ENCODE measurements at regions not wholly inside any gene's neighbourhood (a gene's known extent, or its start where the extent isn't known, plus 50 kb on each side); places are given as distances from the start of the nearest gene placed in this dataset.

DNA sequence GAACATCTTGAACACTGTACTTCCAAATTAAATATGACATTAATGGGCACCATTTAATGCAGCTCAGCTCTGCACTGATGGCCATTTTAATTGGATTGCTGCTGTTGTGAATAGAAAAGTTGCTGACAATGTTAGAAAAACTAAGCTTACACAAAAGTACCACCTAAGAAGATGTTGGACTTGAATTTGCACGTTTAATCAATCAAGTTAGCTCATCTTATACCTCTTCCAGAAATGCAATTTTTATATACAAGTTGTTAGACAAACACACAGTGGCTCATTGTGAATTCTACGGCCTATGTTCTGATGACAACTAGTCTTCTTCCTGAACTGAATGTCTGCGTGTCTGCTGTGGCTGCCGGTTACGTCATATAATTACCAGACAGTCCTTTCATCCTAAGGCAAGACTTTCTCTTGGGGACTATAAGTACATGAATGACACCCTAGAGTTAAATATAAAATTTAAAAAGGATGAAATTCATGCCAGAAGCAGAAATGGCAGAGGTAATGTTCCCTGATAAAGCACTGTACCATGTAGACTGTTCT is 330.2 kb downstream of the EPM2A start:
- TF ChIP-seq, protein P1, sequence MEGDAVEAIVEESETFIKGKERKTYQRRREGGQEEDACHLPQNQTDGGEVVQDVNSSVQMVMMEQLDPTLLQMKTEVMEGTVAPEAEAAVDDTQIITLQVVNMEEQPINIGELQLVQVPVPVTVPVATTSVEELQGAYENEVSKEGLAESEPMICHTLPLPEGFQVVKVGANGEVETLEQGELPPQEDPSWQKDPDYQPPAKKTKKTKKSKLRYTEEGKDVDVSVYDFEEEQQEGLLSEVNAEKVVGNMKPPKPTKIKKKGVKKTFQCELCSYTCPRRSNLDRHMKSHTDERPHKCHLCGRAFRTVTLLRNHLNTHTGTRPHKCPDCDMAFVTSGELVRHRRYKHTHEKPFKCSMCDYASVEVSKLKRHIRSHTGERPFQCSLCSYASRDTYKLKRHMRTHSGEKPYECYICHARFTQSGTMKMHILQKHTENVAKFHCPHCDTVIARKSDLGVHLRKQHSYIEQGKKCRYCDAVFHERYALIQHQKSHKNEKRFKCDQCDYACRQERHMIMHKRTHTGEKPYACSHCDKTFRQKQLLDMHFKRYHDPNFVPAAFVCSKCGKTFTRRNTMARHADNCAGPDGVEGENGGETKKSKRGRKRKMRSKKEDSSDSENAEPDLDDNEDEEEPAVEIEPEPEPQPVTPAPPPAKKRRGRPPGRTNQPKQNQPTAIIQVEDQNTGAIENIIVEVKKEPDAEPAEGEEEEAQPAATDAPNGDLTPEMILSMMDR (IDR thresholded peaks at IDR 0.05), result no peak
- Histone ChIP-seq H3K4me1 (no peaks in the 10 kb centered on the region), H3K27ac (no peak overlapping the region), H3K27me3 (no peaks in the 10 kb centered on the region), H3K9me3 (no peaks in the 10 kb centered on the region), H3K4me3 (no peak overlapping the region), H3K36me3 (no peaks in the 10 kb centered on the region), H3K9ac (ENCODE audit: low read depth in 2 of 2, low read length in 2 of 2) (no peak overlapping the region)
- intact Hi-C loops (cut with DNase I), result no loop called here
- no peak for DNase-seq

DNA sequence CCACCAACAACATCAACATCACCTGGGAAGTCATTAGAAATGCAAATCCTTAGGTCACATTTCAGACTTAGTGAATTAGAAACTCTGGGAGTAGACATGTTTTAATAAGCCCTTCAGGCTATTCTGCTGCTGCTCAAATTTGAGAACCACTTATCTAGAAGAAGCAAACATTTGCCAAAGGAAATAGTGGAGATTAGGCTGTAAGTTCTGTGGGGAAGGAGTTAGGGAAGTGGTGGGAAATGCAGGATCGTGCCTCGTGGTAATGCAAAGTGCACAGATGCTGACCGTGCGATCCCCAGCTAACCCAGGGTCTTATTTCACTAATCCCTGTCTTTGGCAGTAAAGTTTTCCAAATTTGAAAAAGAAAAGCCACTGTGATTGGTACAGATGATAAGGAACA is 328.5 kb downstream of the EPM2A start:
- Histone ChIP-seq H3K27ac (no peak overlapping the region), H3K9ac (ENCODE audit: low read depth in 2 of 2, low read length in 2 of 2) (no peak overlapping the region)

DNA sequence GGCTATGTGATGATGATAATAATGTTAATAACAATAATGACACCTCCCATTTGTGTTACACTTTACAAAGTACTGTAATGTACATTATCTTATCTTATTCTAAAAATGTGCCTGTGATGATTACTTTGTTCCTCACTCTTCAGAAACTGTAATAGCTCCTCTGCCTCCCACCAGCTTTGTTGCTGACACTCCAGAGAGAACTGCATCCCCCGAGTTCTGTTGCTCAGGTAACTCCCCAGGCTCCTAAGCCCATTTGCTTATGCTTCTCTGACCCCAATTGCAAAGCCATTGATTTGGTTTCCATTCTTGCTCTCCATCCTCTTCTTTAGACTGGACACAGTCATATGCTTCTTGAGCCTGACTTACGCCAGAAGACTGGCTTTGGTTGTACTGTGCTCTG is 319.7 kb downstream of the EPM2A start:
- TF ChIP-seq, protein P1 (IDR thresholded peaks at IDR 0.05), result no peak
- H3K4me1 ChIP-seq, result no peaks in the 10 kb centered on the region
- no peaks in the 10 kb centered on the region for H3K27me3 ChIP-seq

More for the DNA sequence above, 328.5 kb downstream of the EPM2A start:
- no peak for DNase-seq
- Histone ChIP-seq H3K4me3 (no peak overlapping the region), H3K9me3 (no peaks in the 10 kb centered on the region), H3K4me1 (no peaks in the 10 kb centered on the region), H3K36me3 (no peaks in the 10 kb centered on the region), H3K27me3 (no peaks in the 10 kb centered on the region)
- TF ChIP-seq, protein P1 (IDR thresholded peaks at IDR 0.05), result no peak
- intact Hi-C loops (cut with DNase I), result no loop called here

DNA sequence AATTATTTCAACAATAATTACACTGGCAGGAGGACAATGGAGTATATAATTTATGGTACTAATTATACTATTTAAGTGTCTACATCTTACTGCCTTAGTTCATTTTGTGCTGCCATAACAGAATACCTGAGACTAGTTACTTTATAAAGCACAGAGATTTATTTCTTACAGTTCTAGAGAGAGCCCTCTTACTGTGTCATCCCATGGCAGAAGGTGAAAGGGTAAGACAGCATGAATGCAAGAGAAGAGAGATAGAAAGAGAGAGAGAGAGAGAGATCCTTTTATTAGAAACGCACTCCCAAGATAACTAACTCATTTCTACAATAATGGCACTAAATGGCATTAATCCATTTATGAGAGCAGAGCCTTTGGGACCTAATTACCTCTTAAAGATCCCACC is 314.7 kb downstream of the EPM2A start:
- TF ChIP-seq, protein P1 (IDR thresholded peaks at IDR 0.05), result no peak
- no peak overlapping the region for H3K4me3 ChIP-seq
- no peaks in the 10 kb centered on the region for H3K36me3 ChIP-seq
- no peak overlapping the region for H3K27ac ChIP-seq
- no peaks in the 10 kb centered on the region for H3K27me3 ChIP-seq
- intact Hi-C loops (cut with DNase I), result no loop called here
- no peaks in the 10 kb centered on the region for H3K4me1 ChIP-seq
- no peak overlapping the region for H3K9ac ChIP-seq (ENCODE audit: low read depth in 2 of 2, low read length in 2 of 2)
- DNase-seq, result no peak
- H3K9me3 ChIP-seq, result no peaks in the 10 kb centered on the region

More for the DNA sequence above, 319.7 kb downstream of the EPM2A start:
- no peak overlapping the region for H3K27ac ChIP-seq
- no peak for DNase-seq
- H3K36me3 ChIP-seq, result no peaks in the 10 kb centered on the region
- intact Hi-C loops (cut with DNase I), result no loop called here
- H3K9ac ChIP-seq (ENCODE audit: low read depth in 2 of 2, low read length in 2 of 2), result no peak overlapping the region
- H3K9me3 ChIP-seq, result no peaks in the 10 kb centered on the region
- H3K4me3 ChIP-seq, result no peak overlapping the region

DNA sequence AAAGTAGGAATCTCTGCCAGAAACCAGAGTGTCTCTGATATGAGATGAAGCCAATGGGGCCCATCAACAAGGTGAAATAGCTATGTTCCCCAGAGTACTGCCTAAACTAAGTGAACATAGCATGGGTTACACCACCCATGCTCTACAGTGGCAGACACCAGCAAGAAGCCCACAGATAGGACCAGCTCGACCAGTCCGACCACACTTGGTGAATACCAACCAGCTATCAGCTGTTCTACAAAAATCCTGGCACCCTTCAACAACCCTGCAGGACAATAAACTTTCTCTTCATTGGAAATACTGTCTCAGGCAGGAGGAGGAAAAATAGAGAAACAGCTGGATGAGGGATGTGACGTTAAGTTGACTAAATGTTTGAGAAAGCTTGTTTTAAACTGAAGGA is 311.4 kb downstream of the EPM2A start:
- TF ChIP-seq, protein P1 (IDR thresholded peaks at IDR 0.05), result no peak
- H3K4me3 ChIP-seq, result no peak overlapping the region
- no peak overlapping the region for H3K9ac ChIP-seq (ENCODE audit: low read depth in 2 of 2, low read length in 2 of 2)
- H3K9me3 ChIP-seq, result no peaks in the 10 kb centered on the region
- no peaks in the 10 kb centered on the region for H3K27me3 ChIP-seq
- intact Hi-C loops (cut with DNase I), result no loop called here
- H3K36me3 ChIP-seq, result no peaks in the 10 kb centered on the region
- no peaks in the 10 kb centered on the region for H3K4me1 ChIP-seq
- DNase-seq, result no peak
- H3K27ac ChIP-seq, result no peak overlapping the region
